HepG2 (cell line): ENCODE measurements at regions not wholly inside any gene's neighbourhood (a gene's known extent, or its start where the extent isn't known, plus 50 kb on each side); places are given as distances from the start of the nearest gene placed in this dataset.
A peak's percentile ranks its signal among the peaks of the same experiment; 100 is the strongest.

Experiments used
- ATF7-NPFF ChIP-seq: sonication (generic); formaldehyde crosslinking; IDR thresholded peaks from 2 replicates; pipeline ENCODE4 v1.8.1; 2023; ENCODE audit warnings: mild to moderate bottlenecking, low read depth, missing genetic modification reagents, moderate library complexity
- CCAR2 ChIP-seq: fragments of 200-400 bp; formaldehyde crosslinking; optimal IDR thresholded peaks from 2 replicates; pipeline ENCODE3; 2018; ENCODE audit warnings: low read depth, mild to moderate bottlenecking, low read length, moderate library complexity
- GATA4 ChIP-seq: sonication (generic); IDR thresholded peaks from 2 replicates; pipeline ENCODE4 v1.6.1; 2016; ENCODE audit warnings: antibody characterized with exemption, low read depth, borderline replicate concordance
- HMGXB4 ChIP-seq, 2 experiments: sonication (generic) in 1 of 2; formaldehyde crosslinking in 1 of 2; IDR thresholded peaks; 2 replicates each; pipeline versions ENCODE4 v1.4.0 to v1.6.1; 2018 to 2020; ENCODE audit warnings: missing genetic modification reagents in 2 of 2, borderline replicate concordance in 1 of 2, low read depth in 1 of 2, mild to moderate bottlenecking in 1 of 2, missing biosample characterization in 1 of 2
- KDM3A ChIP-seq: IDR thresholded peaks from 2 replicates; pipeline ENCODE4 v1.6.1; 2018; ENCODE audit warnings: low read depth, missing compliant biosample characterization
- KLF12 ChIP-seq: sonication (generic); formaldehyde crosslinking; IDR thresholded peaks from 2 replicates; pipeline ENCODE4 v1.4.0; 2020; ENCODE audit warnings: missing genetic modification reagents, borderline replicate concordance
- KLF6 ChIP-seq: IDR thresholded peaks from 2 replicates; pipeline ENCODE4 v1.8.0; 2016; ENCODE audit warnings: missing biosample characterization, missing genetic modification reagents
- NR2F6 ChIP-seq, 2 experiments: IDR thresholded peaks; 2 replicates each; pipeline ENCODE4 v1.6.1; 2016; ENCODE audit warnings: antibody characterized with exemption in 1 of 2, mild to moderate bottlenecking in 1 of 2
- PCBP1 ChIP-seq: fragments of 200-400 bp; formaldehyde crosslinking; IDR thresholded peaks from 2 replicates; pipeline ENCODE4 v1.6.1; 2017; ENCODE audit warnings: mild to moderate bottlenecking, low read depth, low read length, borderline replicate concordance
- RAD21 ChIP-seq: fragments of 450-650 bp; formaldehyde crosslinking; IDR thresholded peaks from 2 replicates; pipeline ENCODE4 v1.5.0; 2020; ENCODE audit warnings: mild to moderate bottlenecking
- RELA ChIP-seq: sonication (generic); formaldehyde crosslinking; IDR thresholded peaks from 2 replicates; pipeline ENCODE4 v1.4.0; 2020; ENCODE audit warnings: missing genetic modification reagents
- RXRB ChIP-seq: IDR thresholded peaks from 2 replicates; pipeline ENCODE4 v1.6.1; 2016; ENCODE audit warnings: borderline replicate concordance, missing genetic modification reagents, missing compliant biosample characterization
- SIN3A ChIP-seq: IDR thresholded peaks from 2 replicates; pipeline ENCODE4 v1.6.1; 2011; ENCODE audit warnings: low read depth, mild to moderate bottlenecking, control low read depth, low read length, borderline replicate concordance
- SP5 ChIP-seq: IDR thresholded peaks from 2 replicates; pipeline ENCODE4 v1.6.1; 2016; ENCODE audit warnings: low read depth, borderline replicate concordance
- THYN1 ChIP-seq: sonication (generic); formaldehyde crosslinking; IDR thresholded peaks from 2 replicates; pipeline ENCODE4 v1.8.1; 2023; ENCODE audit warnings: low read depth, mild to moderate bottlenecking, moderate library complexity, missing genetic modification reagents, borderline replicate concordance
- ZNF136 ChIP-seq: sonication (generic); formaldehyde crosslinking; IDR thresholded peaks from 2 replicates; pipeline ENCODE4 v1.8.1; 2022; ENCODE audit warnings: low read depth, mild to moderate bottlenecking, moderate library complexity, missing genetic modification reagents
- ZNF367 ChIP-seq: sonication (generic); formaldehyde crosslinking; IDR thresholded peaks from 2 replicates; pipeline ENCODE4 v1.4.0; 2020; ENCODE audit warnings: missing genetic modification reagents, borderline replicate concordance
- ZNF430 ChIP-seq: sonication (generic); formaldehyde crosslinking; IDR thresholded peaks from 2 replicates; pipeline ENCODE4 v1.9.0; 2021; ENCODE audit warnings: mild to moderate bottlenecking, missing genetic modification reagents
- ZNF432 ChIP-seq: sonication (generic); formaldehyde crosslinking; IDR thresholded peaks from 2 replicates; pipeline ENCODE4 v1.5.0; 2020; ENCODE audit warnings: missing genetic modification reagents, mild to moderate bottlenecking, borderline replicate concordance
- ZNF496 ChIP-seq: sonication (generic); formaldehyde crosslinking; IDR thresholded peaks from 2 replicates; pipeline ENCODE4 v1.8.1; 2023; ENCODE audit warnings: mild to moderate bottlenecking, moderate library complexity, missing genetic modification reagents; ENCODE audit not compliant: insufficient replicate concordance
- ZNF552 ChIP-seq: sonication (generic); formaldehyde crosslinking; IDR thresholded peaks from 2 replicates; pipeline ENCODE4 v1.9.0; 2022; ENCODE audit warnings: missing genetic modification reagents, mild to moderate bottlenecking, borderline replicate concordance
- ZNF589 ChIP-seq: sonication (generic); formaldehyde crosslinking; conservative IDR thresholded peaks from 2 replicates; pipeline ENCODE4 v1.8.0; 2022; ENCODE audit warnings: mild to moderate bottlenecking, moderate library complexity, missing genetic modification reagents
- ZXDC ChIP-seq: sonication (generic); formaldehyde crosslinking; IDR thresholded peaks from 2 replicates; pipeline ENCODE4 v1.5.0; 2020; ENCODE audit warnings: mild to moderate bottlenecking, missing genetic modification reagents
- TF ChIP-seq, protein P1 (sequence below): sonication (generic); formaldehyde crosslinking; IDR thresholded peaks from 2 replicates; pipeline ENCODE4 v1.9.0; 2021; ENCODE audit warnings: missing genetic modification reagents, borderline replicate concordance

GRCh38 chr7:131076711-131077181, 250.9 kb upstream of the MKLN1 start (continued):
- no peak for TF ChIP-seq RAD21 (CRISPR knock-in tag)
- TF ChIP-seq ZNF589 (CRISPR knock-in tag), result no peak
- no peak for TF ChIP-seq ATF7-NPFF (CRISPR knock-in tag)
- peak; percentile 80; the same call in 1 of the 2 replicates for TF ChIP-seq GATA4
- no peak for TF ChIP-seq ZNF367 (CRISPR knock-in tag)
- no peak for TF ChIP-seq PCBP1
- TF ChIP-seq ZNF136 (CRISPR knock-in tag), result no peak
- no peak for TF ChIP-seq ZNF552 (CRISPR knock-in tag)
- 0 out of 2 replicates have a peak, but pooled peaks have one; percentile 45 for TF ChIP-seq SIN3A
- TF ChIP-seq KDM3A, result 0 out of 2 replicates have a peak, but pooled peaks have one; percentile 51
- TF ChIP-seq, protein P1, sequence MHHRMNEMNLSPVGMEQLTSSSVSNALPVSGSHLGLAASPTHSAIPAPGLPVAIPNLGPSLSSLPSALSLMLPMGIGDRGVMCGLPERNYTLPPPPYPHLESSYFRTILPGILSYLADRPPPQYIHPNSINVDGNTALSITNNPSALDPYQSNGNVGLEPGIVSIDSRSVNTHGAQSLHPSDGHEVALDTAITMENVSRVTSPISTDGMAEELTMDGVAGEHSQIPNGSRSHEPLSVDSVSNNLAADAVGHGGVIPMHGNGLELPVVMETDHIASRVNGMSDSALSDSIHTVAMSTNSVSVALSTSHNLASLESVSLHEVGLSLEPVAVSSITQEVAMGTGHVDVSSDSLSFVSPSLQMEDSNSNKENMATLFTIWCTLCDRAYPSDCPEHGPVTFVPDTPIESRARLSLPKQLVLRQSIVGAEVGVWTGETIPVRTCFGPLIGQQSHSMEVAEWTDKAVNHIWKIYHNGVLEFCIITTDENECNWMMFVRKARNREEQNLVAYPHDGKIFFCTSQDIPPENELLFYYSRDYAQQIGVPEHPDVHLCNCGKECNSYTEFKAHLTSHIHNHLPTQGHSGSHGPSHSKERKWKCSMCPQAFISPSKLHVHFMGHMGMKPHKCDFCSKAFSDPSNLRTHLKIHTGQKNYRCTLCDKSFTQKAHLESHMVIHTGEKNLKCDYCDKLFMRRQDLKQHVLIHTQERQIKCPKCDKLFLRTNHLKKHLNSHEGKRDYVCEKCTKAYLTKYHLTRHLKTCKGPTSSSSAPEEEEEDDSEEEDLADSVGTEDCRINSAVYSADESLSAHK (CRISPR knock-in tag), result no peak
- TF ChIP-seq SP5 (CRISPR knock-in tag), result 0 out of 2 replicates have a peak, but pooled peaks have one; percentile 10
- peak in 1 of 2 experiments; percentile 30; a peak in 1 of 4 replicates for TF ChIP-seq HMGXB4 (CRISPR knock-in tag; IDR thresholded peaks at IDR 0.05; ENCODE audit: borderline replicate concordance in 1 of 2, low read depth in 1 of 2)
- 0 out of 2 replicates have a peak, but pooled peaks have one; percentile 26 for TF ChIP-seq KLF12
- TF ChIP-seq NR2F6 (IDR thresholded peaks at IDR 0.05), result peak; percentile 14; the same call in 1 of the 2 replicates
- TF ChIP-seq NR2F6 (CRISPR knock-in tag; IDR thresholded peaks at IDR 0.05), result peak; percentile 53
- peak; percentile 59 for TF ChIP-seq RXRB
- no peak for TF ChIP-seq THYN1 (CRISPR knock-in tag)
- TF ChIP-seq ZNF430 (CRISPR knock-in tag), result no peak
- no peak for TF ChIP-seq ZNF496
- no peak for TF ChIP-seq CCAR2
- TF ChIP-seq ZNF432 (CRISPR knock-in tag), result no peak
- peak; percentile 56; the same call in 1 of the 2 replicates for TF ChIP-seq KLF6 (CRISPR knock-in tag)
- no peak for TF ChIP-seq ZXDC (CRISPR knock-in tag)
- TF ChIP-seq RELA (CRISPR knock-in tag), result no peak
